ENCODE measurements at regions not wholly inside any gene's neighbourhood (a gene's known extent, or its start where the extent isn't known, plus 50 kb on each side); places are given as distances from the start of the nearest gene placed in this dataset.
"Not testable (repeated sequence)": the region's sequence is repeated elsewhere in the genome, so short reads cannot be mapped to it uniquely, and the experiment has no call there.

DNA sequence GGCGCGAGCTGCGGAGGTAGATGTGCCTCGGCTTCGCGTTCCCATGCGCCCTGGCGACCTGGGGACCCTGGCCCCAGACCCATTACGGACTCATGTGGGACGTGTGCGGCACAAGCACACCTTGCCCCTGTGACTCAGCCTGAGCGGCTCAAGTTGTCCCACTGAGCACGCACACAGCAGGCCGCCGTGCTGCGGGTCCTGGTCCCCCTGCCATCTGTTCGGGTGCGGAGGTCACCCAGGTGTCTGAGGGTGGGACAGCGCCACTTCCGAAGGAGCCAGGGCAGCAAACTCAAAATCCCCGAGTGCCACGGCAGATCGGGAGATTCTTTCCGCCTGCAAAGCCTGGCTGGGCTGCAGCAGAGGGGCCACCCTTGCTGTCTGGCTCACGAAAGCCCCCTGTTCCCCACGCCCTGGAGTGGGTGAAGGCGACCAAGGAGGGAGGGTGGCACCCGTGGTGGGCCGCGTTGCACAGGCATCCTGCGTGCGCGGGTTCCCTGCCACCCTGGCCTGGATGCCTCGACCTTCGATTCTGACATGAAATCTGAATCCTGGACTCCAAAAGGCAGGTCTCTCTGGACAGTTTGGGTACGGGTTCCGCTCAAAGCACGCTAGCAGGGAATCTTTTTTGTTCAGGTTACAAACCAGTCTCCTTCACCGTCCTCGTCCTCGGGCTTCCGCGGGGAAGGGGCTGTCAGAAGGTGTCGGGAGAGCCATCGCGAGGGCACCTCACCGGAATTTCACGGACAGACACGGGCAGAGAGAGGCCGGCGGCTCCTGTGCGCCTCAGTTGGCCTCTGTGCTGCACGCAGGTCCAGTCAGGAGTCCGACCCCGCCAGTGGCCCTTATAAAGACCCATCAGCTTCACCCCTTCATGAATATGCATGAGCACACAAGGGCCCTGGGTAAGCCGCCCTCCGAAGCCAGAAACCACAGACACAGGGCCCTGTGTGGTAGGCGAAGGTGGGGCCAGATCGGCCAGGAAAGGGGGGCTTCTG, 3926.8 kb upstream of the OR11H1 start:
- DNase-seq (ENCODE audit: low read depth); H3K4me3 ChIP-seq (ENCODE audit: control insufficient read depth, low read depth, low read length): not testable (repeated sequence)

DNA sequence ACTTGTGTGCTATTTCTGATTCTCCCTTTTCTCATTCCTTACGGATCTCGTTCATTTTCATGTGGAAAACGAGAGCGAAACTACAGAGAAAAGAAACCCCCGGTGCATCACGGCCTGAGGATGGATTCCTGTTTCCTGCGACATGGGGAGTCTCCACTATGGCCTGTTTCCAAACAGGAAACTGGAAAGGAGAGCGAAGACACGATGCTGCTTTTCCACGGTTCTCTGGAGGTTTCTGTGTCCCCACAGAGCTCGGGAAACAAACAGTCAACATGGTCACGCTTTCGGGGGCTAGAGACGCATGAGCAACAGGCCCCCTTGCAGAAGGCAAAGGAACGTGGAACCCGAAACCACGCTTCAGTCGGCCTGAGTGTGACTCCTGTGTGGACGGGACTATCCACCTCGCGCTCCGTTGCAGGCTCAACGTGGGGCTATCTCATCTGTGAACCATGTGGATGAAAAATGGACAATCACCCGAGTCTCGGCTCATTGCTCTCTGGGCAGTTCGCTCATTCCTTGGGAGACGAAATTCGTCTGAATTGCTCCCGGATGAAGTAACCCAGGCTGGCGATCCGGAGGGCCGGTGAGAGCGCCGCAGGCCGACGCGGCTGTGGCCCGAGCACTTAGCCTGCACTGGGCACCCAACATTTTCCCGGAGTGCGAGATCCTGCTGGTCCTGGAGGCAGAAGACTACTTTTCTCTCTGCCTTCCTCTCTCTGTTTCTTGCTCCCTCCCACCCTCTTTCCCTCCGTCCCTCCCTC, 3923.2 kb upstream of the OR11H1 start:
- H3K4me3 ChIP-seq (ENCODE audit: control insufficient read depth, low read depth, low read length); DNase-seq (ENCODE audit: low read depth): not testable (repeated sequence)

GRCh38 chr22:11605468-11605981, 3922.5 kb upstream of the OR11H1 start:
- DNase-seq (ENCODE audit: low read depth): no peak

DNA sequence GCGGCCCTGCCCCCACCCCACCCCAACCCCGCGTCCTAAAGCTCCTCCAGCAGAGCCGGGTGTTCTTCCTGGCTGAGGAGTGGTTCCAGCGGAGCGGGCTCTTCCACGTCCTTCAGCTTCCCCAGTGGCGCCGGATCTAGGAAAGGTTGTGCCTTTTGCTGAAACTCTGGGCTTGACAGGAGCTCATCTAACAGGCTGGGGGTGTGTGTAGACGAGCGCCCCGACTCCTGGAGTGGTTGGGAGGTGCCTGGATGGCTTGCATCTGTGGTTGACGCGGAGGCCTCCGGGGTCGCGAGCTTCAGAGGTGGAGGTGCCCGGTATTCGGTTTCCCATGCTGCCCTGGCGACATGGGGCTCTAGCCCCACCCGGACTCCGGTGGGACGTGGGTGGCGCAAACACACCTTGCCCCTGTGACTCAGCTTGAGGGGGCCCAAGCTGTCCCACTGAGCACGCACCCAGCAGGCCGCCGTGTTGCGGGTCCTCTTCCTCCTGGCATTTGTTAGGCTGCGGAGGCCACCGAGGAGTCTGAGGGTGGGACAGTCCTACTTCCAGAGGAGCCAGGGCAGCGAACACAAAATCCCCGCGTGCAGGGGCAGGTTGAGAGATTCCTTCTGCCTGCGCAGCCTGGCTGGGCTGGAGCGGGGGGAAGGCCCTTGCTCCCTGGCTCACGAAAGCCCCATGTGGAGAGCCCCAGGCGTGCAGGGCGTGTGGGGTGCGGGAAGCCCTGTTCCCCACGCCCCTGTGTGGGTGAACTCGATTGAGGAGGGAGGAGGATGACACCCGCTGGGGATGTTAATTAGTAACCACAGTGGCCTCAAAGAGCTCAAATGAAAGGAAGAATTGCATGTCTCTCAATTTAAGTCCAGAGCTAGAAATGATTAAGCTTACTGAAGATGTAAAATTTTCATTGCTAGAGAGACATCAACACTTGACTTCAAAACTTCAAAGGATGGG, 3921.7 kb upstream of the OR11H1 start:
- H3K4me3 ChIP-seq (ENCODE audit: control insufficient read depth, low read depth, low read length); DNase-seq (ENCODE audit: low read depth): not testable (repeated sequence)

More at GRCh38 chr22:11605468-11605981, 3922.5 kb upstream of the OR11H1 start:
- TF ChIP-seq CTCF (IDR thresholded peaks at IDR 0.05; ENCODE audit: control insufficient read depth, insufficient read depth, low read depth, low read length, missing control alignments): no peak
- H3K4me3 ChIP-seq (ENCODE audit: control insufficient read depth, low read depth, low read length): no peak overlapping the region

- not testable (repeated sequence) for DNase-seq (ENCODE audit: low read depth); H3K4me3 ChIP-seq (ENCODE audit: control insufficient read depth, low read depth, low read length)
Observed at GRCh38 chr22:11607215-11607614, 3920.8 kb upstream of the OR11H1 start.

DNA sequence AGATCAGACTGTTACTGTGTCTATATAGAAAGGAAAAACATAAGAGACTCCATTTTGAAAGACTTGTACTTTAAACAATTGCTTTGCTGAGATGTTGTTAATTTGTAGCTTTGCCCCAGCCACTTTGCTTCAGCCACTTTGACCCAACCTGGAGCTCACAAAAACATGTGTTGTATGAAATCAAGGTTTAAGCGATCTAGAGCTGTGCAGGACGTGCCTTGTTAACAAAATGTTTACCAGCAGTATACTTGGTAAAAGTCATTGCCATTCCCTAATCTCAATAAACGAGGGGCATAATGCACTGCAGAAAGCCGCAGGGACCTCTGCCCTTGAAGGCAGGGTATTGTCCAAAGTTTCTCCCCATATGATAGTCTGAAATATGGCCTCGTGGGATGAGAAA, 3919.5 kb upstream of the OR11H1 start:
- DNase-seq (ENCODE audit: low read depth); H3K4me3 ChIP-seq (ENCODE audit: control insufficient read depth, low read depth, low read length): not testable (repeated sequence)

DNA sequence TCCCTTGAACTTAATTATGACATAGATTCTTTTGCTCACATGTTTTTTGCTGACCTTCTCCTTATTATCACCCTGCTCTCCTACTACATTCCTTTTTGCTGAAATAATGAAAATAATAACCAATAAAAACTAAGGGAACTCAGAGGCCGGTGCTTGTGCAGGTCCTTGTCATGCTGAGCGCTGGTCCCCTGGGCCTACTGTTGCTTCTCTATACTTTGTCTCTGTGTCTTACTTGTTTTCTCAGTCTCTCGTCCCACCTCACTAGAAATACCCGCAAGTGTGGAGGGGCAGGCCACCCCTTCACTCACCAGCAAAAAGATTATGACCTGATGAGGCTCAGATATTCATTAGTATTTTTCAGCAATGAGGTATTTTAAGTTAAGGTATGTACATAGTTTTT, 3918.8 kb upstream of the OR11H1 start:
- DNase-seq (ENCODE audit: low read depth); H3K4me3 ChIP-seq (ENCODE audit: control insufficient read depth, low read depth, low read length): not testable (repeated sequence)

- DNase-seq (ENCODE audit: low read depth); H3K4me3 ChIP-seq (ENCODE audit: control insufficient read depth, low read depth, low read length): not testable (repeated sequence)
Observed at GRCh38 chr22:11611280-11611679, 3916.7 kb upstream of the OR11H1 start.

- not testable (repeated sequence) for DNase-seq (ENCODE audit: low read depth); H3K4me3 ChIP-seq (ENCODE audit: control insufficient read depth, low read depth, low read length)
Observed at GRCh38 chr22:11611876-11612275, 3916.1 kb upstream of the OR11H1 start.

DNA sequence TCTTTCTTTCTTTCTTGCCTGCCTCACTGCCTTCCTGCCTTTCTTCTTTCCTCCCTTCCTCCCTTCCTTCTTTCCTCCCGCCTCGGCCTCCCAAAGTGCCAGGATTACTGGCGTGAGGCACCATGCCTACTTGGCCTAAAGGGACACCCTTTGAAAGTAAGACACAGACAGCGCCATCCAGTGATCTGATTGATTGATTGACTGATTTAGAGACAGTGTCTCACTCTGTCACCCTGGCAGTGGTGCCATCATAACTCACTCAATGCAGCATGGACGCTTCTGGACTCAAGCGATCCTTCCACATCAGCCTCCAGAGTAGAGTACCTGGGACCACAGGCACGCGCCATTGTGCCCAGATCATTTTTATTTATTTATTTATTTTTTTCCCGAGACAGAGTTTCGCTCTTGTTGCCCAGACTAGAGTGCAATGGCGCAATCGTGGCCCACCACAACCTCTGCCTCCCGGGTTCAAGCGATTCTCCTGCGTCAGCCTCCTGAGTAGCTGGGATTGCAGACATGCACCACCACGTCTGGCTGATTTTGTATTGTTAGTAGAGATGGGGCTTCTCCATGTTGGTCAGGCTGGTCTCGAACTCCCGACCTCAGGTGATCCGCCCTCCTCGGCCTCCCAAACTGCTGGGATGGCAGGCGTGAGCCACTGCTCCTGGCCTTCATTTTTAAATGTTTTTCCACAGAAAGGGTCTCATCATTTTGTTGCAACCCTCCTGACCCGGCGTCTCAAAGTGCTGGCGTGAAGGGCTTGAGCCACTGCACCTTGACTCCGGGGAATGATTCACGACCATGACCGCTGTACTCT, 3914.7 kb upstream of the OR11H1 start:
- DNase-seq (ENCODE audit: low read depth); H3K4me3 ChIP-seq (ENCODE audit: control insufficient read depth, low read depth, low read length): not testable (repeated sequence)
